GM13976 (cell line): ENCODE measurements at regions not wholly inside any gene's neighbourhood (a gene's known extent, or its start where the extent isn't known, plus 50 kb on each side); places are given as distances from the start of the nearest gene placed in this dataset.

Experiments
- DNase-seq: peaks from one replicate; pipeline ENCODE4 v3.0.0; 2012; ENCODE audit warnings: low spot score
- in situ Hi-C: fragments of 300-500 bp; cut with MboI; formaldehyde crosslinking; loops from one replicate; pipeline ENCODE4 v1.12.0; 2022; ENCODE audit warnings: low sequenced_read_pairs, mixed read lengths, inconsistent platforms; ENCODE audit not compliant: unreplicated experiment
- TF ChIP-seq, protein P1 (sequence below): IDR thresholded peaks from 2 replicates; pipeline ENCODE4 v1.5.1; 2012; ENCODE audit warnings: borderline replicate concordance, mild to moderate bottlenecking; ENCODE audit not compliant: insufficient read depth; ENCODE audit errors: extremely low read depth, missing control alignments, control extremely low read depth

- TF ChIP-seq, protein P1, sequence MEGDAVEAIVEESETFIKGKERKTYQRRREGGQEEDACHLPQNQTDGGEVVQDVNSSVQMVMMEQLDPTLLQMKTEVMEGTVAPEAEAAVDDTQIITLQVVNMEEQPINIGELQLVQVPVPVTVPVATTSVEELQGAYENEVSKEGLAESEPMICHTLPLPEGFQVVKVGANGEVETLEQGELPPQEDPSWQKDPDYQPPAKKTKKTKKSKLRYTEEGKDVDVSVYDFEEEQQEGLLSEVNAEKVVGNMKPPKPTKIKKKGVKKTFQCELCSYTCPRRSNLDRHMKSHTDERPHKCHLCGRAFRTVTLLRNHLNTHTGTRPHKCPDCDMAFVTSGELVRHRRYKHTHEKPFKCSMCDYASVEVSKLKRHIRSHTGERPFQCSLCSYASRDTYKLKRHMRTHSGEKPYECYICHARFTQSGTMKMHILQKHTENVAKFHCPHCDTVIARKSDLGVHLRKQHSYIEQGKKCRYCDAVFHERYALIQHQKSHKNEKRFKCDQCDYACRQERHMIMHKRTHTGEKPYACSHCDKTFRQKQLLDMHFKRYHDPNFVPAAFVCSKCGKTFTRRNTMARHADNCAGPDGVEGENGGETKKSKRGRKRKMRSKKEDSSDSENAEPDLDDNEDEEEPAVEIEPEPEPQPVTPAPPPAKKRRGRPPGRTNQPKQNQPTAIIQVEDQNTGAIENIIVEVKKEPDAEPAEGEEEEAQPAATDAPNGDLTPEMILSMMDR = no peak
- in situ Hi-C loops = no loop called here
- no peak for DNase-seq
Measured at GRCh38 chr2:16378031-16378430, 287.6 kb downstream of the CYRIA start.

- TF ChIP-seq, protein P1 = no peak
- in situ Hi-C loops = no loop called here
- DNase-seq = no peak
Measured at GRCh38 chr2:16375981-16376380, 289.7 kb downstream of the CYRIA start.

- TF ChIP-seq, protein P1 = no peak
- no peak for DNase-seq
- in situ Hi-C loops = no loop called here
Measured at GRCh38 chr2:16375351-16375750, 290.3 kb downstream of the CYRIA start.

- in situ Hi-C loops = no loop called here
- TF ChIP-seq, protein P1 = no peak
- DNase-seq = no peak
Measured at GRCh38 chr2:16374671-16375070, 291.0 kb downstream of the CYRIA start.

- in situ Hi-C loops = no loop called here
- no peak for DNase-seq
- TF ChIP-seq, protein P1 = no peak
Measured at GRCh38 chr2:16373341-16373740, 292.3 kb downstream of the CYRIA start.

GRCh38 chr2:16371751-16372150 lies 293.9 kb downstream of the CYRIA start:
- TF ChIP-seq, protein P1 = no peak
- in situ Hi-C loops = no loop called here
- no peak for DNase-seq

DNA sequence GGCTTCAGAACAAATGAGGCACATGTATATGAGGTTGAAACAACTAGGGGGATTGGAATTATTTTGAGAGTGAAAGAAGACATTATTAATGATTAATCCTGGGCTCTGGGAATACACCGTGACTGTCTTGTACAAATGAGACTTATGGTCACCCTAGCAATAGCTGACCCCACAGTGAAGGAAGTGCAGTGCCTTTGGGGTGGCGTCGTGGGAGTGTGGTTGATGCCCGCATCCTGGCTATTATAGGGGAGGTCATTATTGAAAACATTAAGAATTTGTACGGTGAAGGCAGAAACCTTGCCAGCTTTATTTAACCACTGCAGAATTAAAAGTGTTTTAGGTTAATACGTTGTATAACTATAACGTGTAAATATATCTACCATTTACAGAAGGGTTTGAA lies 296.7 kb downstream of the CYRIA start:
- in situ Hi-C loops = no loop called here

More for the DNA sequence above, 296.7 kb downstream of the CYRIA start:
- DNase-seq = no peak
- TF ChIP-seq, protein P1 = no peak
